ENCODE measurements at regions not wholly inside any gene's neighbourhood (a gene's known extent, or its start where the extent isn't known, plus 50 kb on each side); places are given as distances from the start of the nearest gene placed in this dataset.

DNA sequence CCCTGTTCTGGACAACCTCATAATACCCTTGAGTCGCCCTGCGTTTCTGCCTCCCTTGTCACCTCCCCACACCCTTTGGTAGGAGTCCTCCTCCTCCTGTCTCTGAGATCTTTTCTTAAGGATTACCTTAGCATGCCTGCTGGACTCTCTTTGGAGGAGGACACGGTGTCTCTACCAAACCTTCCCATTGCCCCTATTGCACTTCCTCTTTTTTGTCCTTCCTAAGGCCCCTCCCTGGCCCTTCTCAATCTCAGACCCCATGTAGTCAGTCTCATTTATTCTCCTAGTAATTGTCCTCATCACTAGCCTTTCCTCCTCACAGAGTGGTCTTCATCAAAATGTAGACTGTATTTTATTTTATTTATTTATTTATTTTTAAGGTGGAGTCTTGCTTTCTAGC is 335.0 kb upstream of the SFRP2 start:
- ATAC-seq = no peak
- TF ChIP-seq, protein P1, sequence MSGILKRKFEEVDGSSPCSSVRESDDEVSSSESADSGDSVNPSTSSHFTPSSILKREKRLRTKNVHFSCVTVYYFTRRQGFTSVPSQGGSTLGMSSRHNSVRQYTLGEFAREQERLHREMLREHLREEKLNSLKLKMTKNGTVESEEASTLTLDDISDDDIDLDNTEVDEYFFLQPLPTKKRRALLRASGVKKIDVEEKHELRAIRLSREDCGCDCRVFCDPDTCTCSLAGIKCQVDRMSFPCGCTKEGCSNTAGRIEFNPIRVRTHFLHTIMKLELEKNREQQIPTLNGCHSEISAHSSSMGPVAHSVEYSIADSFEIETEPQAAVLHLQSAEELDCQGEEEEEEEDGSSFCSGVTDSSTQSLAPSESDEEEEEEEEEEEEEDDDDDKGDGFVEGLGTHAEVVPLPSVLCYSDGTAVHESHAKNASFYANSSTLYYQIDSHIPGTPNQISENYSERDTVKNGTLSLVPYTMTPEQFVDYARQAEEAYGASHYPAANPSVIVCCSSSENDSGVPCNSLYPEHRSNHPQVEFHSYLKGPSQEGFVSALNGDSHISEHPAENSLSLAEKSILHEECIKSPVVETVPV (CRISPR knock-in tag; IDR thresholded peaks at IDR 0.05) = no peak
- TF ChIP-seq ZNF8 (CRISPR knock-in tag; IDR thresholded peaks at IDR 0.05) = no peak
- no peak for TF ChIP-seq ESRRG (CRISPR knock-in tag; IDR thresholded peaks at IDR 0.05)
- no peak for TF ChIP-seq RARB (CRISPR knock-in tag; IDR thresholded peaks at IDR 0.05)
- TF ChIP-seq, protein P2, sequence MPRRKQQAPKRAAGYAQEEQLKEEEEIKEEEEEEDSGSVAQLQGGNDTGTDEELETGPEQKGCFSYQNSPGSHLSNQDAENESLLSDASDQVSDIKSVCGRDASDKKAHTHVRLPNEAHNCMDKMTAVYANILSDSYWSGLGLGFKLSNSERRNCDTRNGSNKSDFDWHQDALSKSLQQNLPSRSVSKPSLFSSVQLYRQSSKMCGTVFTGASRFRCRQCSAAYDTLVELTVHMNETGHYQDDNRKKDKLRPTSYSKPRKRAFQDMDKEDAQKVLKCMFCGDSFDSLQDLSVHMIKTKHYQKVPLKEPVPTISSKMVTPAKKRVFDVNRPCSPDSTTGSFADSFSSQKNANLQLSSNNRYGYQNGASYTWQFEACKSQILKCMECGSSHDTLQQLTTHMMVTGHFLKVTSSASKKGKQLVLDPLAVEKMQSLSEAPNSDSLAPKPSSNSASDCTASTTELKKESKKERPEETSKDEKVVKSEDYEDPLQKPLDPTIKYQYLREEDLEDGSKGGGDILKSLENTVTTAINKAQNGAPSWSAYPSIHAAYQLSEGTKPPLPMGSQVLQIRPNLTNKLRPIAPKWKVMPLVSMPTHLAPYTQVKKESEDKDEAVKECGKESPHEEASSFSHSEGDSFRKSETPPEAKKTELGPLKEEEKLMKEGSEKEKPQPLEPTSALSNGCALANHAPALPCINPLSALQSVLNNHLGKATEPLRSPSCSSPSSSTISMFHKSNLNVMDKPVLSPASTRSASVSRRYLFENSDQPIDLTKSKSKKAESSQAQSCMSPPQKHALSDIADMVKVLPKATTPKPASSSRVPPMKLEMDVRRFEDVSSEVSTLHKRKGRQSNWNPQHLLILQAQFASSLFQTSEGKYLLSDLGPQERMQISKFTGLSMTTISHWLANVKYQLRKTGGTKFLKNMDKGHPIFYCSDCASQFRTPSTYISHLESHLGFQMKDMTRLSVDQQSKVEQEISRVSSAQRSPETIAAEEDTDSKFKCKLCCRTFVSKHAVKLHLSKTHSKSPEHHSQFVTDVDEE (CRISPR knock-in tag; IDR thresholded peaks at IDR 0.05) = no peak
- TF ChIP-seq, protein P3, sequence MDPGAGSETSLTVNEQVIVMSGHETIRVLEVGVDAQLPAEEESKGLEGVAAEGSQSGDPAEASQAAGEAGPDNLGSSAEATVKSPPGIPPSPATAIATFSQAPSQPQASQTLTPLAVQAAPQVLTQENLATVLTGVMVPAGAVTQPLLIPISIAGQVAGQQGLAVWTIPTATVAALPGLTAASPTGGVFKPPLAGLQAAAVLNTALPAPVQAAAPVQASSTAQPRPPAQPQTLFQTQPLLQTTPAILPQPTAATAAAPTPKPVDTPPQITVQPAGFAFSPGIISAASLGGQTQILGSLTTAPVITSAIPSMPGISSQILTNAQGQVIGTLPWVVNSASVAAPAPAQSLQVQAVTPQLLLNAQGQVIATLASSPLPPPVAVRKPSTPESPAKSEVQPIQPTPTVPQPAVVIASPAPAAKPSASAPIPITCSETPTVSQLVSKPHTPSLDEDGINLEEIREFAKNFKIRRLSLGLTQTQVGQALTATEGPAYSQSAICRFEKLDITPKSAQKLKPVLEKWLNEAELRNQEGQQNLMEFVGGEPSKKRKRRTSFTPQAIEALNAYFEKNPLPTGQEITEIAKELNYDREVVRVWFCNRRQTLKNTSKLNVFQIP (CRISPR knock-in tag; IDR thresholded peaks at IDR 0.05; ENCODE audit: borderline replicate concordance, low read depth) = no peak
- no peak for TF ChIP-seq GLIS3 (CRISPR knock-in tag; IDR thresholded peaks at IDR 0.05)
- no peak for TF ChIP-seq ZFP3 (CRISPR knock-in tag; IDR thresholded peaks at IDR 0.05)
- TF ChIP-seq ZNF70 (CRISPR knock-in tag; IDR thresholded peaks at IDR 0.05) = no peak
- no peak for TF ChIP-seq ISL1 (CRISPR knock-in tag; IDR thresholded peaks at IDR 0.05)
- no peak for TF ChIP-seq OSR1 (CRISPR knock-in tag; IDR thresholded peaks at IDR 0.05)
- no peak for TF ChIP-seq ARNTL (CRISPR knock-in tag; IDR thresholded peaks at IDR 0.05; ENCODE audit: borderline replicate concordance, low read depth)
- no peak for TF ChIP-seq BACH2 (CRISPR knock-in tag; IDR thresholded peaks at IDR 0.05; ENCODE audit: borderline replicate concordance)
- no peak for TF ChIP-seq TOX (CRISPR knock-in tag; IDR thresholded peaks at IDR 0.05; ENCODE audit: borderline replicate concordance)
- no peak for TF ChIP-seq ZC3H10 (CRISPR knock-in tag; IDR thresholded peaks at IDR 0.05)
- TF ChIP-seq CSDC2 (CRISPR knock-in tag; IDR thresholded peaks at IDR 0.05) = no peak
- TF ChIP-seq ZFP30 (CRISPR knock-in tag; IDR thresholded peaks at IDR 0.05) = no peak
- TF ChIP-seq SNAI2 (CRISPR knock-in tag; IDR thresholded peaks at IDR 0.05) = no peak
- TF ChIP-seq, protein P4, sequence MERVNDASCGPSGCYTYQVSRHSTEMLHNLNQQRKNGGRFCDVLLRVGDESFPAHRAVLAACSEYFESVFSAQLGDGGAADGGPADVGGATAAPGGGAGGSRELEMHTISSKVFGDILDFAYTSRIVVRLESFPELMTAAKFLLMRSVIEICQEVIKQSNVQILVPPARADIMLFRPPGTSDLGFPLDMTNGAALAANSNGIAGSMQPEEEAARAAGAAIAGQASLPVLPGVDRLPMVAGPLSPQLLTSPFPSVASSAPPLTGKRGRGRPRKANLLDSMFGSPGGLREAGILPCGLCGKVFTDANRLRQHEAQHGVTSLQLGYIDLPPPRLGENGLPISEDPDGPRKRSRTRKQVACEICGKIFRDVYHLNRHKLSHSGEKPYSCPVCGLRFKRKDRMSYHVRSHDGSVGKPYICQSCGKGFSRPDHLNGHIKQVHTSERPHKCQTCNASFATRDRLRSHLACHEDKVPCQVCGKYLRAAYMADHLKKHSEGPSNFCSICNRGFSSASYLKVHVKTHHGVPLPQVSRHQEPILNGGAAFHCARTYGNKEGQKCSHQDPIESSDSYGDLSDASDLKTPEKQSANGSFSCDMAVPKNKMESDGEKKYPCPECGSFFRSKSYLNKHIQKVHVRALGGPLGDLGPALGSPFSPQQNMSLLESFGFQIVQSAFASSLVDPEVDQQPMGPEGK (CRISPR knock-in tag; IDR thresholded peaks at IDR 0.05; ENCODE audit: borderline replicate concordance) = no peak

DNA sequence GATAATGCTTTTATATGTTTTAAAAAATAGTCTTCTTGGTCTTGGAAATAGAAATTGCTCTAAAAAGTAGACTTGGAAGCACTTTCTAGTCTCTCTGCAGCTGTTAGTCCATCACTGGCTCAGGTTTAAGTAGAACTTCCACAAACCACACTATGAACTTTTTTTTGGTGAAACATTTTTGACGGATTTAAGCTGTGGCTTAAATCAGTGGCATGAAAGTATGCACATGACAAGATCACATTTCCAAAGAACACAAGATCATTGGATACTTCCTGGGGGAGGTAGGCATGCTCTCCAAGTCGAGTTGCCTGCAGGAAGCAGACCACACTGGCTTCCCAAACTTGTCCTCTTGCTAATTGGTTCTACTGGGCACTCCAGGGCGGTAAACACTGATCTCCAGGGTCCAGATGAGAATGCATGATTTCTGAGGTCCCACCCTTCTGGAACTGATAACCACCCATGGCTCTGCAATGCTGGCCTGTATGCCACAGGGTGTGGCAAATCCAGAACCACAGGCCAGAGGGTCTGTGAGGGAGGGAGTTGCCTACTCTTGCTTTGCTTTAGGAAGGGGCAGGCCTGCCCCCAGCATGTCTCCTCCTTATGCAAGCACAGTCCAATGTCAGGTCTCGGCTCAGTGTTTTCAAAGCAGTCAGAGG is 331.9 kb upstream of the SFRP2 start:
- ATAC-seq = no peak
- TF ChIP-seq, protein P2 (CRISPR knock-in tag; IDR thresholded peaks at IDR 0.05) = no peak

Measured in SK-N-SH treated with all-trans-retinoic acid at 6 μM for 48 hours (cell line).